ENCODE measurements at regions not wholly inside any gene's neighbourhood (a gene's known extent, or its start where the extent isn't known, plus 50 kb on each side); places are given as distances from the start of the nearest gene placed in this dataset.

DNA sequence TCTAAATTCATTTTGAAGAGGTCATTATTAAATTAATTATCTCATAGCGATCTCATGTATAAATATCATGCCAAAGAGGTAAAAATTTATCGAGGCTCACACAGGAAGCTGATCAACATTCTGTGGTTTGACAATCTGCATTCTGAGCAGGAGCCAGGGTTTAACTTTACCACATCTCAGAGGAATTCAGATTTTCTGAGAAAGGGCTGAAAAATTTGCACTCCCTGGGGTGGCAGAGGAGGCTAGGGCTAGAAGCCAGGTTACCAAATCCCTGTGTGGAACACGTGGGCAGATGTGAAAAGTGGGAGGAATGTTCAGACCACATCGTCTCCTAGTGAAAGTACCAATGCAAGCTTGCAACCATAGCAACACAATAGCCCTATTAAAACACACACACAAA, 63.5 kb upstream of the CTLA4 start:
- Histone ChIP-seq H3K4me3 (replicated peaks in 1 of 3; ENCODE audit: insufficient read depth in 1 of 3, low read depth in 2 of 3, low read length in 3 of 3) (no peak overlapping the region), H3K27me3 (ENCODE audit: control insufficient read depth in 1 of 2, insufficient read depth in 2 of 2, low read length in 2 of 2) (no peaks in the 10 kb centered on the region), H3K4me1 (ENCODE audit: insufficient read depth, low read length) (no peaks in the 10 kb centered on the region), H3K36me3 (replicated peaks in 1 of 2; ENCODE audit: control insufficient read depth in 1 of 2, insufficient read depth in 2 of 2, low read length in 2 of 2) (no peaks in the 10 kb centered on the region), H2AFZ (ENCODE audit: low read length) (no peak overlapping the region), H3K27ac (ENCODE audit: extremely low read length, insufficient read depth, low read length) (no peak overlapping the region), H4K20me1 (ENCODE audit: insufficient read depth, low read length) (no peaks in the 10 kb centered on the region), H3K9ac (ENCODE audit: insufficient read depth, low read depth, low read length) (no peak overlapping the region), H3K79me2 (ENCODE audit: insufficient read depth, low read length) (no peaks in the 10 kb centered on the region), H3K9me3 (ENCODE audit: low read length) (peaks cover 15% of the 10 kb centered on the region), H3K4me2 (ENCODE audit: low read depth, low read length) (no peak overlapping the region)
- FAIRE-seq: no peak
- in situ Hi-C loops (cut with HindIII; ENCODE audit: extremely low pct_ligation_motif_present, low pct_unique_long_range_greater_than_20kb) (loop anchor here (25.0 kb wide), 2 partner anchors 967 to 1217 kb away; no protein-coding TSS in a partner anchor), intact Hi-C loops (cut with micrococcal nuclease; ENCODE audit: unreplicated experiment) (no loop called here)
- no peak for ATAC-seq
- WGBS (ENCODE audit: low lambda C conversion rate): 68% methylated on average over 4 of the region's 4 CpGs
- ChIA-PET CTCF (ENCODE audit: low intra/inter-chr PET ratio, low total read pairs) (no interaction called here), POLR2A (no interaction called here)
- no peak for TF ChIP-seq IRX3 (CRISPR knock-in tag; IDR thresholded peaks at IDR 0.05; ENCODE audit: borderline replicate concordance, low read depth)
- no peak for TF ChIP-seq ATM (IDR thresholded peaks at IDR 0.05; ENCODE audit: borderline replicate concordance)
- TF ChIP-seq ZSCAN20 (CRISPR knock-in tag; IDR thresholded peaks at IDR 0.05; ENCODE audit: borderline replicate concordance): no peak
- TF ChIP-seq, protein P1, sequence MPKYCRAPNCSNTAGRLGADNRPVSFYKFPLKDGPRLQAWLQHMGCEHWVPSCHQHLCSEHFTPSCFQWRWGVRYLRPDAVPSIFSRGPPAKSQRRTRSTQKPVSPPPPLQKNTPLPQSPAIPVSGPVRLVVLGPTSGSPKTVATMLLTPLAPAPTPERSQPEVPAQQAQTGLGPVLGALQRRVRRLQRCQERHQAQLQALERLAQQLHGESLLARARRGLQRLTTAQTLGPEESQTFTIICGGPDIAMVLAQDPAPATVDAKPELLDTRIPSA (CRISPR knock-in tag; IDR thresholded peaks at IDR 0.05; ENCODE audit: borderline replicate concordance): no peak
- TF ChIP-seq, protein P2, sequence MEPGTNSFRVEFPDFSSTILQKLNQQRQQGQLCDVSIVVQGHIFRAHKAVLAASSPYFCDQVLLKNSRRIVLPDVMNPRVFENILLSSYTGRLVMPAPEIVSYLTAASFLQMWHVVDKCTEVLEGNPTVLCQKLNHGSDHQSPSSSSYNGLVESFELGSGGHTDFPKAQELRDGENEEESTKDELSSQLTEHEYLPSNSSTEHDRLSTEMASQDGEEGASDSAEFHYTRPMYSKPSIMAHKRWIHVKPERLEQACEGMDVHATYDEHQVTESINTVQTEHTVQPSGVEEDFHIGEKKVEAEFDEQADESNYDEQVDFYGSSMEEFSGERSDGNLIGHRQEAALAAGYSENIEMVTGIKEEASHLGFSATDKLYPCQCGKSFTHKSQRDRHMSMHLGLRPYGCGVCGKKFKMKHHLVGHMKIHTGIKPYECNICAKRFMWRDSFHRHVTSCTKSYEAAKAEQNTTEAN (CRISPR knock-in tag; conservative IDR thresholded peaks at IDR 0.05): no peak
- no peak for TF ChIP-seq ZNF556 (CRISPR knock-in tag; IDR thresholded peaks at IDR 0.05; ENCODE audit: borderline replicate concordance)
- no peak for TF ChIP-seq MAF1 (CRISPR knock-in tag; IDR thresholded peaks at IDR 0.05; ENCODE audit: borderline replicate concordance)
- TF ChIP-seq FOXM1 (CRISPR knock-in tag; IDR thresholded peaks at IDR 0.05): no peak
- TF ChIP-seq, protein P3, sequence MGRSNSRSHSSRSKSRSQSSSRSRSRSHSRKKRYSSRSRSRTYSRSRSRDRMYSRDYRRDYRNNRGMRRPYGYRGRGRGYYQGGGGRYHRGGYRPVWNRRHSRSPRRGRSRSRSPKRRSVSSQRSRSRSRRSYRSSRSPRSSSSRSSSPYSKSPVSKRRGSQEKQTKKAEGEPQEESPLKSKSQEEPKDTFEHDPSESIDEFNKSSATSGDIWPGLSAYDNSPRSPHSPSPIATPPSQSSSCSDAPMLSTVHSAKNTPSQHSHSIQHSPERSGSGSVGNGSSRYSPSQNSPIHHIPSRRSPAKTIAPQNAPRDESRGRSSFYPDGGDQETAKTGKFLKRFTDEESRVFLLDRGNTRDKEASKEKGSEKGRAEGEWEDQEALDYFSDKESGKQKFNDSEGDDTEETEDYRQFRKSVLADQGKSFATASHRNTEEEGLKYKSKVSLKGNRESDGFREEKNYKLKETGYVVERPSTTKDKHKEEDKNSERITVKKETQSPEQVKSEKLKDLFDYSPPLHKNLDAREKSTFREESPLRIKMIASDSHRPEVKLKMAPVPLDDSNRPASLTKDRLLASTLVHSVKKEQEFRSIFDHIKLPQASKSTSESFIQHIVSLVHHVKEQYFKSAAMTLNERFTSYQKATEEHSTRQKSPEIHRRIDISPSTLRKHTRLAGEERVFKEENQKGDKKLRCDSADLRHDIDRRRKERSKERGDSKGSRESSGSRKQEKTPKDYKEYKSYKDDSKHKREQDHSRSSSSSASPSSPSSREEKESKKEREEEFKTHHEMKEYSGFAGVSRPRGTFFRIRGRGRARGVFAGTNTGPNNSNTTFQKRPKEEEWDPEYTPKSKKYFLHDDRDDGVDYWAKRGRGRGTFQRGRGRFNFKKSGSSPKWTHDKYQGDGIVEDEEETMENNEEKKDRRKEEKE (IDR thresholded peaks at IDR 0.05): no peak
- TF ChIP-seq PRMT3 (CRISPR knock-in tag; IDR thresholded peaks at IDR 0.05; ENCODE audit: borderline replicate concordance, low read depth): no peak
- TF ChIP-seq ZNF460 (CRISPR knock-in tag; IDR thresholded peaks at IDR 0.05; ENCODE audit: borderline replicate concordance): no peak
- TF ChIP-seq, protein P4, sequence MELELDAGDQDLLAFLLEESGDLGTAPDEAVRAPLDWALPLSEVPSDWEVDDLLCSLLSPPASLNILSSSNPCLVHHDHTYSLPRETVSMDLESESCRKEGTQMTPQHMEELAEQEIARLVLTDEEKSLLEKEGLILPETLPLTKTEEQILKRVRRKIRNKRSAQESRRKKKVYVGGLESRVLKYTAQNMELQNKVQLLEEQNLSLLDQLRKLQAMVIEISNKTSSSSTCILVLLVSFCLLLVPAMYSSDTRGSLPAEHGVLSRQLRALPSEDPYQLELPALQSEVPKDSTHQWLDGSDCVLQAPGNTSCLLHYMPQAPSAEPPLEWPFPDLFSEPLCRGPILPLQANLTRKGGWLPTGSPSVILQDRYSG (CRISPR knock-in tag; IDR thresholded peaks at IDR 0.05): no peak
- no peak for TF ChIP-seq GATAD2A (CRISPR knock-in tag; IDR thresholded peaks at IDR 0.05)
- no peak for DNase-seq (ENCODE audit: low spot score)
- no TSS peak for BruUV-seq (replicated peaks)

All from HepG2 (cell line).